Endothelial cell of umbilical vein (primary cell): ENCODE measurements at regions not wholly inside any gene's neighbourhood (a gene's known extent, or its start where the extent isn't known, plus 50 kb on each side); places are given as distances from the start of the nearest gene placed in this dataset.

ENCODE experiments used
- BruUV-seq: library from RNA; stranded (reverse); fragments of 400-500 nt; replicated peaks from 2 replicates; lab custom pipeline; 2021; lab: Mats Ljungman, UMichigan
- CTCF ChIA-PET: fragments of 300-600, 350-600 bp; sonication (Branson Sonifier 250); formaldehyde crosslinking; loops from one replicate; lab custom pipeline; 2021; ENCODE audit warnings: antibody characterized with exemption, inconsistent platforms; lab: Charles Lee
- POLR2A ChIA-PET: fragments of 300-600, 350-600 bp; sonication (Branson Sonifier 250); formaldehyde crosslinking; loops from one replicate; lab custom pipeline; 2021; ENCODE audit warnings: antibody characterized with exemption, inconsistent platforms; lab: Charles Lee
- DNase-seq: peaks from one replicate; pipeline ENCODE4 v3.0.0-alpha.2; 2011; ENCODE audit warnings: low read depth, low spot score
- FAIRE-seq: peaks from 2 replicates; lab custom pipeline; 2011; peaks lifted over from hg19 to GRCh38; lab: Jason Lieb, UNC
- H2AFZ ChIP-seq: 2 replicates; pipeline ENCODE4 v1.6.0; 2012; ENCODE audit warnings: low read depth, low read length, control low read depth, inconsistent platforms
- H3K27ac ChIP-seq: 2 replicates; pipeline ENCODE4 v1.5.1; 2011; ENCODE audit warnings: low read depth, mild to moderate bottlenecking, control low read depth, low read length, moderate library complexity; ENCODE audit not compliant: insufficient read depth
- H3K27me3 ChIP-seq, 2 experiments: 2 replicates each; pipeline versions ENCODE4 v1.6.0 to v1.6.1; 2011; ENCODE audit warnings: low read length in 2 of 2, mixed read lengths in 1 of 2; ENCODE audit not compliant: control insufficient read depth in 2 of 2, insufficient read depth in 2 of 2
- H3K36me3 ChIP-seq, 2 experiments: 2 replicates in 1 of 2; 3 replicates in 1 of 2; pipeline ENCODE4 v1.5.1; 2011; ENCODE audit warnings: low read length in 2 of 2, mild to moderate bottlenecking in 1 of 2, moderate library complexity in 1 of 2; ENCODE audit not compliant: control insufficient read depth in 2 of 2, insufficient read depth in 2 of 2; ENCODE audit errors: extremely low read depth in 1 of 2
- H3K4me1 ChIP-seq: 3 replicates; pipeline ENCODE4 v1.5.1; 2011; ENCODE audit warnings: mild to moderate bottlenecking, low read length; ENCODE audit not compliant: control insufficient read depth, insufficient read depth; ENCODE audit errors: extremely low read depth
- H3K4me2 ChIP-seq: 2 replicates; pipeline ENCODE4 v1.6.1; 2011; ENCODE audit warnings: low read length, control low read depth, mixed read lengths; ENCODE audit not compliant: insufficient read depth
- H3K4me3 ChIP-seq, 3 experiments: fragments of 200-600 bp in 1 of 3; sonication (generic), shearing (Covaris generic) in 1 of 3; replicated peaks in 1 of 3; 2 replicates each; pipeline ENCODE4 v1.5.1; 2011 to 2016; ENCODE audit warnings: control low read depth in 3 of 3, low read length in 3 of 3, mild to moderate bottlenecking in 2 of 3, inconsistent platforms in 1 of 3, low read depth in 1 of 3, moderate library complexity in 1 of 3; ENCODE audit not compliant: insufficient read depth in 1 of 3
- H3K79me2 ChIP-seq: 2 replicates; pipeline ENCODE4 v1.6.0; 2012; ENCODE audit warnings: low read length, inconsistent platforms; ENCODE audit not compliant: control insufficient read depth, insufficient read depth
- H3K9ac ChIP-seq: replicated peaks from 2 replicates; pipeline ENCODE3; 2011; ENCODE audit warnings: low read length, control low read depth; ENCODE audit not compliant: insufficient read depth; ENCODE audit errors: extremely low read depth
- H3K9me1 ChIP-seq: replicated peaks from 3 replicates; pipeline ENCODE4 v1.6.0; 2011; ENCODE audit warnings: mild to moderate bottlenecking, low read length; ENCODE audit not compliant: control insufficient read depth, insufficient read depth; ENCODE audit errors: extremely low read depth
- H3K9me3 ChIP-seq: replicated peaks from 2 replicates; pipeline ENCODE4 v1.5.1; 2012; ENCODE audit warnings: low read length, inconsistent platforms; ENCODE audit not compliant: control insufficient read depth, insufficient read depth
- H4K20me1 ChIP-seq: replicated peaks from 2 replicates; pipeline ENCODE3; 2011; ENCODE audit warnings: mild to moderate bottlenecking, low read length; ENCODE audit not compliant: control insufficient read depth, insufficient read depth; ENCODE audit errors: extremely low read depth
- CTCF ChIP-seq, 2 donors: IDR thresholded peaks; 1 replicate in 1 of 2; 2 replicates in 1 of 2; pipeline ENCODE4 v1.5.1; 2011; ENCODE audit warnings: low read length in 2 of 2, mild to moderate bottlenecking in 2 of 2, moderate library complexity in 2 of 2, control low read depth in 1 of 2, inconsistent platforms in 1 of 2, low read depth in 1 of 2; ENCODE audit not compliant: insufficient read depth in 1 of 2; ENCODE audit errors: extremely low read depth in 1 of 2
- EZH2 ChIP-seq: IDR thresholded peaks from 2 replicates; pipeline ENCODE4 v1.6.1; 2012; ENCODE audit warnings: borderline replicate concordance, low read depth, mild to moderate bottlenecking, moderate library complexity, low read length, inconsistent platforms; ENCODE audit not compliant: severe bottlenecking
- FOS ChIP-seq: IDR thresholded peaks from 2 replicates; pipeline ENCODE4 v1.6.1; 2011; ENCODE audit warnings: mild to moderate bottlenecking, low read length, moderate library complexity, borderline replicate concordance; ENCODE audit not compliant: insufficient read depth
- GATA2 ChIP-seq: IDR thresholded peaks from 2 replicates; pipeline ENCODE4 v1.7.0; 2011; ENCODE audit warnings: low read depth, mild to moderate bottlenecking, moderate library complexity, mixed read lengths, low read length; ENCODE audit not compliant: insufficient read length, insufficient read depth
- JUN ChIP-seq: IDR thresholded peaks from 2 replicates; pipeline ENCODE4 v1.6.1; 2011; ENCODE audit warnings: borderline replicate concordance, low read depth; ENCODE audit not compliant: insufficient read length, insufficient read depth
- MAX ChIP-seq: IDR thresholded peaks from 2 replicates; pipeline ENCODE4 v1.6.1; 2011; ENCODE audit not compliant: insufficient read depth, insufficient read length
- MYC ChIP-seq: IDR thresholded peaks from one replicate; pipeline ENCODE4 v1.6.1; 2011; ENCODE audit warnings: mild to moderate bottlenecking, low read depth, low read length
- POLR2A ChIP-seq: IDR thresholded peaks from 2 replicates; pipeline ENCODE4 v1.6.1; 2012; ENCODE audit warnings: low read depth, mild to moderate bottlenecking, control low read depth, low read length
- POLR2AphosphoS5 ChIP-seq: IDR thresholded peaks from 2 replicates; pipeline ENCODE4 v1.6.1; 2012; ENCODE audit warnings: low read depth, mild to moderate bottlenecking, control low read depth, low read length, moderate library complexity; ENCODE audit not compliant: insufficient read depth
- dilution Hi-C: fragments of 300-500 bp; cut with MboI; formaldehyde crosslinking; loops from one replicate; pipeline ENCODE4 v1.15.0; 2019; ENCODE audit warnings: low sequenced_read_pairs; ENCODE audit not compliant: extremely low pct_ligation_motif_present
- intact Hi-C: fragments of 100-400 bp; cut with micrococcal nuclease; formaldehyde crosslinking; loops from one replicate; pipeline ENCODE4 v1.10.0; 2022

DNA sequence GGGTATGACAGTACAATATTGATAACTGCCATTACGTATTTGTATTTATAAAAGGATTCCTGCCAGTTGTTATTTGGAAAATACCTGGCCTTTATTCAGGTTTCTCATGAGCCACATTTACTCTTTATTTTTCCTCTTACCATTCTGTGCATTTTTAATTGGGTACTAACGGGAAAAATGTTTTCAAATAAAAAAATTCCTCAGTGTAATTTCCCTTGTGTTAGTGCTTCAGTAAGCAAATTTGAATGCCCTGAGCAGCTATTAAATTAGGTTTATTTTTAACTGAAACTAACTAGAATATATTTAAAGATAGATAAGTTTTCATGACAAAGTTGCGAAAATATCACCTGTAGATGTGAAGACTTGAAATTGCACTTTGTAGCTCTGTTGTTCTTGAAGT lies 146.0 kb downstream of the PTCHD4 start:
- no peak for TF ChIP-seq MYC
- no peak for TF ChIP-seq EZH2
- no peak for TF ChIP-seq POLR2A
- no peak for TF ChIP-seq JUN
- TF ChIP-seq MAX, result no peak
- no peak for TF ChIP-seq FOS
- TF ChIP-seq POLR2AphosphoS5, result no peak
- no peak for TF ChIP-seq GATA2
- TF ChIP-seq CTCF (IDR thresholded peaks at IDR 0.05; ENCODE audit: extremely low read depth in 1 of 2, insufficient read depth in 1 of 2, low read depth in 1 of 2, low read length in 2 of 2), result no peak
- Histone ChIP-seq H3K9me3 (no peaks in the 10 kb centered on the region), H3K4me3 (no peak overlapping the region), H3K27me3 (no peaks in the 10 kb centered on the region), H3K36me3 (no peaks in the 10 kb centered on the region), H2AFZ (no peak overlapping the region), H3K9me1 (no peaks in the 10 kb centered on the region), H3K9ac (no peak overlapping the region), H3K27ac (no peak overlapping the region), H3K4me2 (no peak overlapping the region), H4K20me1 (no peaks in the 10 kb centered on the region), H3K4me1 (no peaks in the 10 kb centered on the region), H3K79me2 (no peaks in the 10 kb centered on the region)
- dilution Hi-C loops, result no loop called here
- no TSS peak for BruUV-seq
- ChIA-PET POLR2A (no interaction called here), CTCF (no interaction called here)
- intact Hi-C loops, result no loop called here
- FAIRE-seq, result no peak
- DNase-seq, result no peak
